Testis (tissue), 2 donors: ENCODE measurements at regions not wholly inside any gene's neighbourhood (a gene's known extent, or its start where the extent isn't known, plus 50 kb on each side); places are given as distances from the start of the nearest gene placed in this dataset.
A peak's percentile ranks its signal among the peaks of the same experiment; 100 is the strongest.

Experiments used
- CTCF ChIP-seq, 3 experiments: fragments of 450-650 bp in 2 of 3; fragments of 200-600 bp in 1 of 3; sonication (generic) in 1 of 3; IDR thresholded peaks; one replicate each; pipeline ENCODE4 v1.5.1; 2016 to 2019; ENCODE audit warnings: antibody characterized with exemption in 3 of 3, mild to moderate bottlenecking in 2 of 3, moderate library complexity in 1 of 3
- POLR2A ChIP-seq: fragments of 450-650 bp; IDR thresholded peaks from one replicate; pipeline ENCODE4 v1.6.1; 2017; ENCODE audit warnings: antibody characterized with exemption, mild to moderate bottlenecking, moderate library complexity

- TF ChIP-seq CTCF (IDR thresholded peaks at IDR 0.05) = peak in 1 of 3 experiments; percentile 6
- TF ChIP-seq POLR2A = no peak
Measured at GRCh38 chr11:119481667-119482400, 58.9 kb upstream of the THY1 start.
